K562 (cell line): ENCODE measurements at regions not wholly inside any gene's neighbourhood (a gene's known extent, or its start where the extent isn't known, plus 50 kb on each side); places are given as distances from the start of the nearest gene placed in this dataset.

Experiments used
- ARHGAP35 ChIP-seq: fragments of 450-650 bp; IDR thresholded peaks from 2 replicates; pipeline ENCODE4 v1.6.1; 2018; ENCODE audit not compliant: partially characterized antibody
- CHD1 ChIP-seq: fragments of 200-600 bp; sonication (generic); IDR thresholded peaks from one replicate; pipeline ENCODE4 v1.6.1; 2012; ENCODE audit warnings: mild to moderate bottlenecking, moderate library complexity, low read length, inconsistent platforms
- JUND ChIP-seq, 2 experiments: IDR thresholded peaks; 2 replicates in 1 of 2; 3 replicates in 1 of 2; pipeline ENCODE4 v1.6.1; 2011; ENCODE audit warnings: borderline replicate concordance in 2 of 2, low read depth in 2 of 2, low read length in 2 of 2, improper control_type of control experiment in 1 of 2, missing biosample characterization in 1 of 2, missing genetic modification characterization in 1 of 2, missing genetic modification reagents in 1 of 2
- SMAD2 ChIP-seq: fragments of 150-350 bp; IDR thresholded peaks from 2 replicates; pipeline ENCODE4 v1.6.1; 2014; ENCODE audit warnings: low read depth, mild to moderate bottlenecking, low read length
- TAF1 ChIP-seq: IDR thresholded peaks from 2 replicates; pipeline ENCODE4 v1.6.1; 2011; ENCODE audit warnings: mild to moderate bottlenecking, low read length, moderate library complexity; ENCODE audit not compliant: insufficient read depth, control insufficient read depth, severe bottlenecking; ENCODE audit errors: extremely low read depth
- ZFP1 ChIP-seq: fragments of 450-650 bp; formaldehyde crosslinking; IDR thresholded peaks from 2 replicates; pipeline ENCODE4 v1.4.0; 2020; ENCODE audit warnings: mild to moderate bottlenecking, mixed read lengths
- ZNF253 ChIP-seq: fragments of 250-450 bp; sonication (Bioruptor Pico); conservative IDR thresholded peaks from 2 replicates; pipeline ENCODE4 v1.6.1; 2021; ENCODE audit warnings: mild to moderate bottlenecking

DNA sequence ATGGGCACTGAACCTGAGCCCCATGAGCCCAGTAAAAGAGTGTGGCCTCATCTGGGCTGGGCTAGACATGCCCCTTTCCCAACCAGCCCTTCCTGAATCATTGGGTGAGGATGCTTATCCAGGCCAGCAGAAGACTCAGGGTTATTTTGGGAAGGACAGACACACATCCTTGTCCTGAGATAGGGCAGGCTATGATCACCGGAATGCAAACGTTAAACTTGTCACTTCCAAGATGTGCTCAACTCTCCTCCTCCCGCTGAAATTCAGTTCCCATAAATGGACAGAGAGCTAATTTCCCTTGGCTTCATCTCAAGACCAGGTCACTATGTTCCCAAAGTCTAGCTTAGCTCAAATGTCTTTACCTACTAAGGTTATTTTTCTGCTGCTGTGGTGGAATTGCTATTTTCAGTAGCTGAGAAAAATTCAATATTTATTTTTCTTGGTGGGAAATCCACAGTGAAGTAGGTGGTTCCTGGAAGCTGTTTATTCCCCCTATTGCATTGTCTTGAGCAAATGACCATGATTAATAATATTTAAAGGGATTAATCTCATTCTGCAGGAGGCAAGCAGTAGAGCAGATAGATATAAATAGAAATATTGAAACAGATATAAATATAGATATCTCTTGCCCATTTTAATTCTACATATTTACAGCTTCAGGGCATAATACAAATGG is 70.0 kb downstream of the NXNL2 start:
- TF ChIP-seq SMAD2 (no peak), ZFP1 (no peak), TAF1 (no peak), ZNF253 (CRISPR knock-in tag) (no peak), JUND (IDR thresholded peaks at IDR 0.05; ENCODE audit: borderline replicate concordance, low read depth, low read length) (no peak), JUND (tag; IDR thresholded peaks at IDR 0.05; ENCODE audit: borderline replicate concordance, low read depth, low read length) (no peak), CHD1 (no peak), ARHGAP35 (no peak)
